ENCODE measurements at regions not wholly inside any gene's neighbourhood (a gene's known extent, or its start where the extent isn't known, plus 50 kb on each side); places are given as distances from the start of the nearest gene placed in this dataset.
A peak's percentile ranks its signal among the peaks of the same experiment; 100 is the strongest.
"Not testable (repeated sequence)": the region's sequence is repeated elsewhere in the genome, so short reads cannot be mapped to it uniquely, and the experiment has no call there.

GRCh38 chr3:116512281-116512680 lies 67.0 kb upstream of the LSAMP start:
- no peak overlapping the region for H3K9ac ChIP-seq
- no peaks in the 10 kb centered on the region for H3K4me1 ChIP-seq (ENCODE audit: low read depth, poor library complexity, severe bottlenecking)
- H3K27me3 ChIP-seq (ENCODE audit: insufficient read depth, low read depth), result no peaks in the 10 kb centered on the region
- no peak overlapping the region for H3K4me3 ChIP-seq (IDR thresholded peaks at IDR 0.05; ENCODE audit: insufficient read depth, low read depth, low read length)
- H3K79me2 ChIP-seq (ENCODE audit: insufficient read depth, low read depth), result no peaks in the 10 kb centered on the region
- H3K4me2 ChIP-seq, result no peak overlapping the region
- H3K36me3 ChIP-seq (ENCODE audit: insufficient read depth), result no peaks in the 10 kb centered on the region
- no peak for TF ChIP-seq CTCF (conservative IDR thresholded peaks at IDR 0.05; ENCODE audit: low read depth, low read length)
- H4K20me1 ChIP-seq (ENCODE audit: insufficient read depth), result no peaks in the 10 kb centered on the region
- no peak overlapping the region for H3K27ac ChIP-seq
- no peak overlapping the region for H2AFZ ChIP-seq (ENCODE audit: low read depth)

DNA sequence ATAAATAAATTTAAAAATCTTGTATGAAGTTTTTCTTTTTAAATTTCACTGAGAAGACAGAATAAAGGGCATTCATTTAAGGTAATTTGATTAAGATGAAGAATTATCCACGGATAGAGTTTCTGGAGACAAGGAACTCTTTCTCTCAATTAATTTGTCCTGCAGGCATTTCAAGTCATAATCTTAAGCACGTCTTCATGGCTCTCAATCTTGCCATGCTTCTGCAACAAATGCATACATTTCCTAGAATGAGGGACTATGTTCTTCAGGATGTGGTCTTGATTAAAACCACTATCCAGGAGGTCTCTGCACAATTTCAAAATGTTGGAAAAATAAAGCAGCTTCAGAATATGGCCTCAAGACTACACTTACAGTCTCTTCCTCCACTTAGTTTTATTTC lies 67.6 kb upstream of the LSAMP start:
- no peaks in the 10 kb centered on the region for H3K4me1 ChIP-seq (ENCODE audit: low read depth, poor library complexity, severe bottlenecking)
- no peaks in the 10 kb centered on the region for H3K36me3 ChIP-seq (ENCODE audit: insufficient read depth)
- no peaks in the 10 kb centered on the region for H3K79me2 ChIP-seq (ENCODE audit: insufficient read depth, low read depth)
- H3K4me3 ChIP-seq (IDR thresholded peaks at IDR 0.05; ENCODE audit: insufficient read depth, low read depth, low read length), result no peak overlapping the region
- no peaks in the 10 kb centered on the region for H3K27me3 ChIP-seq (ENCODE audit: insufficient read depth, low read depth)
- no peak overlapping the region for H3K4me2 ChIP-seq
- TF ChIP-seq CTCF (conservative IDR thresholded peaks at IDR 0.05; ENCODE audit: low read depth, low read length), result no peak
- no peaks in the 10 kb centered on the region for H4K20me1 ChIP-seq (ENCODE audit: insufficient read depth)
- no peak overlapping the region for H3K27ac ChIP-seq
- no peak overlapping the region for H2AFZ ChIP-seq (ENCODE audit: low read depth)
- no peak overlapping the region for H3K9ac ChIP-seq

DNA sequence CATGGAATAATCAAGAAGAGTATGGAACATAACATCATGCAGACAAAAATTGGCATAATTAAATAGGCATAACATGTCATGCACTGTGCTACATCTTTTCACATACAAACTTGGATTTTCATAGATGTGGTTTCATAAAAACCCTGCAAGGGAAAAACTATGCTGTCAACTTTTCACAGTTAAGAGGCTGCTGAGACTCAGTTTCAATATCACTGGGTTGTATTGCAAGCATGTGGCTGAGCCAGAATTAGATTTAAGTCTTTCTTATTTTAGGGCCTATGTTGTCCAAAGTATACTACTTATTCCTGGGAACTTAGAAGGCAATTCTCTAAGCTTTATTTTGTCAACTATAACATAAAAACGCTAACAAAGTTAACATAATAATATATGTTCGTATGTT lies 70.7 kb upstream of the LSAMP start:
- TF ChIP-seq CTCF (conservative IDR thresholded peaks at IDR 0.05; ENCODE audit: low read depth, low read length), result no peak
- Histone ChIP-seq H3K27me3 (ENCODE audit: insufficient read depth, low read depth) (no peaks in the 10 kb centered on the region), H3K4me3 (IDR thresholded peaks at IDR 0.05; ENCODE audit: insufficient read depth, low read depth, low read length) (no peak overlapping the region), H4K20me1 (ENCODE audit: insufficient read depth) (no peaks in the 10 kb centered on the region), H2AFZ (ENCODE audit: low read depth) (no peak overlapping the region), H3K4me1 (ENCODE audit: low read depth, poor library complexity, severe bottlenecking) (no peaks in the 10 kb centered on the region), H3K79me2 (ENCODE audit: insufficient read depth, low read depth) (no peaks in the 10 kb centered on the region), H3K9ac (no peak overlapping the region), H3K4me2 (no peak overlapping the region), H3K27ac (no peak overlapping the region), H3K36me3 (ENCODE audit: insufficient read depth) (no peaks in the 10 kb centered on the region)

GRCh38 chr3:116517308-116517707 lies 72.0 kb upstream of the LSAMP start:
- peak; percentile 49 for TF ChIP-seq CTCF (conservative IDR thresholded peaks at IDR 0.05; ENCODE audit: low read depth, low read length)
- no peaks in the 10 kb centered on the region for H3K79me2 ChIP-seq (ENCODE audit: insufficient read depth, low read depth)

GRCh38 chr3:116519101-116519500 lies 73.8 kb upstream of the LSAMP start:
- H3K27ac ChIP-seq; H3K4me3 ChIP-seq (IDR thresholded peaks at IDR 0.05; ENCODE audit: insufficient read depth, low read depth, low read length); H3K36me3 ChIP-seq (ENCODE audit: insufficient read depth); H3K4me2 ChIP-seq; H3K4me1 ChIP-seq (ENCODE audit: low read depth, poor library complexity, severe bottlenecking); H2AFZ ChIP-seq (ENCODE audit: low read depth); H3K27me3 ChIP-seq (ENCODE audit: insufficient read depth, low read depth); H3K79me2 ChIP-seq (ENCODE audit: insufficient read depth, low read depth); H3K9ac ChIP-seq; H4K20me1 ChIP-seq (ENCODE audit: insufficient read depth): not testable (repeated sequence)

More at GRCh38 chr3:116517308-116517707, 72.0 kb upstream of the LSAMP start:
- Histone ChIP-seq H3K4me3 (IDR thresholded peaks at IDR 0.05; ENCODE audit: insufficient read depth, low read depth, low read length) (no peak overlapping the region), H3K9ac (no peak overlapping the region), H3K36me3 (ENCODE audit: insufficient read depth) (no peaks in the 10 kb centered on the region), H2AFZ (ENCODE audit: low read depth) (no peak overlapping the region), H4K20me1 (ENCODE audit: insufficient read depth) (no peaks in the 10 kb centered on the region), H3K4me1 (ENCODE audit: low read depth, poor library complexity, severe bottlenecking) (no peaks in the 10 kb centered on the region), H3K27me3 (ENCODE audit: insufficient read depth, low read depth) (no peaks in the 10 kb centered on the region), H3K27ac (no peak overlapping the region), H3K4me2 (no peak overlapping the region)

GRCh38 chr3:116519823-116520222 lies 74.5 kb upstream of the LSAMP start:
- H3K27ac ChIP-seq; H3K4me1 ChIP-seq (ENCODE audit: low read depth, poor library complexity, severe bottlenecking); H3K27me3 ChIP-seq (ENCODE audit: insufficient read depth, low read depth); H3K9ac ChIP-seq; H4K20me1 ChIP-seq (ENCODE audit: insufficient read depth); H3K4me2 ChIP-seq; H3K79me2 ChIP-seq (ENCODE audit: insufficient read depth, low read depth); H3K4me3 ChIP-seq (IDR thresholded peaks at IDR 0.05; ENCODE audit: insufficient read depth, low read depth, low read length); H2AFZ ChIP-seq (ENCODE audit: low read depth); H3K36me3 ChIP-seq (ENCODE audit: insufficient read depth): not testable (repeated sequence)
